HEK293 (cell line): ENCODE measurements at regions not wholly inside any gene's neighbourhood (a gene's known extent, or its start where the extent isn't known, plus 50 kb on each side); places are given as distances from the start of the nearest gene placed in this dataset.

ENCODE experiments used
- CTCF ChIA-PET: fragments of 350-600 bp; formaldehyde crosslinking; extraction: SDS; loops from one replicate; lab custom pipeline; 2021; ENCODE audit warnings: antibody characterized with exemption; lab: Yijun Ruan, JAX
- POLR2A ChIA-PET: fragments of 300-600 bp; formaldehyde crosslinking; extraction: SDS; loops from one replicate; lab custom pipeline; 2020; ENCODE audit warnings: antibody characterized with exemption, inconsistent platforms; lab: Yijun Ruan, JAX
- H3K27ac ChIP-seq: fragments of 200-500 bp; sonication (Bioruptor generic); 2 replicates; pipeline ENCODE4 v1.5.1; 2014; ENCODE audit warnings: low read depth, low read length, control low read depth, inconsistent platforms; ENCODE audit errors: extremely low read depth
- H3K36me3 ChIP-seq, 2 experiments: fragments of 200-500 bp in 1 of 2; sonication (Bioruptor generic) in 1 of 2; 1 replicate in 1 of 2; 2 replicates in 1 of 2; pipeline ENCODE4 v1.5.1; 2014 to 2017; ENCODE audit warnings: inconsistent platforms in 2 of 2, low read length in 2 of 2; ENCODE audit not compliant: control insufficient read depth in 2 of 2, insufficient read depth in 1 of 2
- H3K4me1 ChIP-seq: fragments of 200-500 bp; sonication (Bioruptor generic); 2 replicates; pipeline ENCODE4 v1.5.1; 2014; ENCODE audit warnings: mild to moderate bottlenecking, low read length, inconsistent platforms; ENCODE audit not compliant: control insufficient read depth, insufficient read depth
- H3K4me3 ChIP-seq: 2 replicates; pipeline ENCODE4 v1.5.1; 2011; ENCODE audit warnings: low read depth, mild to moderate bottlenecking, control low read depth, low read length, moderate library complexity
- H3K9me3 ChIP-seq: fragments of 200-500 bp; sonication (Bioruptor generic); 2 replicates; pipeline ENCODE4 v1.5.1; 2014; ENCODE audit warnings: low read depth, low read length, inconsistent platforms; ENCODE audit not compliant: control insufficient read depth, insufficient read depth
- BCL6B ChIP-seq: fragments of 450-650 bp; formaldehyde crosslinking; IDR thresholded peaks from 2 replicates; pipeline ENCODE4 v1.5.1; 2017; ENCODE audit warnings: missing biosample characterization, missing genetic modification characterization
- HOXC10 ChIP-seq: sonication (generic); formaldehyde crosslinking; IDR thresholded peaks from 2 replicates; pipeline ENCODE4 v1.8.1; 2023; ENCODE audit warnings: mild to moderate bottlenecking, missing genetic modification reagents
- PRDM2 ChIP-seq: fragments of 450-650 bp; formaldehyde crosslinking; IDR thresholded peaks from 2 replicates; pipeline ENCODE4 v1.5.1; 2016; ENCODE audit warnings: missing biosample characterization, missing genetic modification characterization, borderline replicate concordance
- ZBTB10 ChIP-seq: fragments of 450-650 bp; formaldehyde crosslinking; IDR thresholded peaks from 2 replicates; pipeline ENCODE4 v1.5.1; 2016; ENCODE audit warnings: missing biosample characterization, missing genetic modification characterization
- ZNF155 ChIP-seq: fragments of 450-650 bp; formaldehyde crosslinking; IDR thresholded peaks from 2 replicates; pipeline ENCODE4 v1.5.1; 2016; ENCODE audit warnings: missing biosample characterization, missing genetic modification characterization
- ZNF174 ChIP-seq: fragments of 450-650 bp; formaldehyde crosslinking; IDR thresholded peaks from 2 replicates; pipeline ENCODE4 v1.5.0; 2017; ENCODE audit warnings: missing biosample characterization, mild to moderate bottlenecking, missing genetic modification characterization
- ZNF19 ChIP-seq: fragments of 450-650 bp; formaldehyde crosslinking; IDR thresholded peaks from 2 replicates; pipeline ENCODE4; 2016; ENCODE audit warnings: missing biosample characterization, missing genetic modification characterization, low read depth
- ZNF302 ChIP-seq: fragments of 450-650 bp; formaldehyde crosslinking; IDR thresholded peaks from 2 replicates; pipeline ENCODE4 v1.5.1; 2016; ENCODE audit warnings: missing biosample characterization, missing genetic modification characterization, low read depth
- ZNF324 ChIP-seq: fragments of 450-650 bp; formaldehyde crosslinking; IDR thresholded peaks from 2 replicates; pipeline ENCODE4 v1.5.1; 2016; ENCODE audit warnings: missing biosample characterization, missing genetic modification characterization
- ZNF529 ChIP-seq: fragments of 450-650 bp; formaldehyde crosslinking; IDR thresholded peaks from 2 replicates; pipeline ENCODE4 v1.5.1; 2017; ENCODE audit warnings: missing genetic modification characterization, missing biosample characterization; ENCODE audit not compliant: insufficient replicate concordance
- ZNF560 ChIP-seq: fragments of 450-650 bp; formaldehyde crosslinking; IDR thresholded peaks from 2 replicates; pipeline ENCODE4 v1.5.1; 2017; ENCODE audit warnings: missing biosample characterization, missing genetic modification characterization, borderline replicate concordance
- ZNF621 ChIP-seq: fragments of 450-650 bp; formaldehyde crosslinking; IDR thresholded peaks from 2 replicates; pipeline ENCODE4 v1.5.1; 2017; ENCODE audit warnings: missing biosample characterization, missing genetic modification characterization
- ZNF660 ChIP-seq: fragments of 450-650 bp; IDR thresholded peaks from 2 replicates; pipeline ENCODE4 v1.5.1; 2018; ENCODE audit warnings: missing biosample characterization, mild to moderate bottlenecking, missing genetic modification characterization
- ZNF747 ChIP-seq: fragments of 450-650 bp; formaldehyde crosslinking; IDR thresholded peaks from 2 replicates; pipeline ENCODE4 v1.5.1; 2016; ENCODE audit warnings: missing biosample characterization, missing genetic modification characterization
- ZNF830 ChIP-seq: fragments of 450-650 bp; IDR thresholded peaks from 2 replicates; pipeline ENCODE4 v1.5.0; 2018; ENCODE audit warnings: missing biosample characterization, missing genetic modification characterization, low read depth, mild to moderate bottlenecking, moderate library complexity
- ZNF843 ChIP-seq: fragments of 450-650 bp; formaldehyde crosslinking; IDR thresholded peaks from 2 replicates; pipeline ENCODE4 v1.5.1; 2016; ENCODE audit warnings: missing biosample characterization, missing genetic modification characterization
- ZSCAN16 ChIP-seq: fragments of 450-650 bp; formaldehyde crosslinking; IDR thresholded peaks from 2 replicates; pipeline ENCODE4 v1.5.1; 2016; ENCODE audit warnings: missing biosample characterization, missing genetic modification characterization
- ZSCAN30 ChIP-seq: fragments of 450-650 bp; IDR thresholded peaks from 2 replicates; pipeline ENCODE4 v1.5.1; 2018; ENCODE audit warnings: missing biosample characterization, mild to moderate bottlenecking, missing genetic modification characterization, moderate library complexity
- TF ChIP-seq, protein P1 (sequence below): sonication (generic); formaldehyde crosslinking; IDR thresholded peaks from 2 replicates; pipeline ENCODE4 v1.8.1; 2022; ENCODE audit warnings: mild to moderate bottlenecking, moderate library complexity, missing genetic modification reagents
- TF ChIP-seq, protein P2 (sequence below): fragments of 450-650 bp; formaldehyde crosslinking; IDR thresholded peaks from 2 replicates; pipeline ENCODE4 v1.5.1; 2016; ENCODE audit warnings: missing biosample characterization, missing genetic modification characterization, low read depth

DNA sequence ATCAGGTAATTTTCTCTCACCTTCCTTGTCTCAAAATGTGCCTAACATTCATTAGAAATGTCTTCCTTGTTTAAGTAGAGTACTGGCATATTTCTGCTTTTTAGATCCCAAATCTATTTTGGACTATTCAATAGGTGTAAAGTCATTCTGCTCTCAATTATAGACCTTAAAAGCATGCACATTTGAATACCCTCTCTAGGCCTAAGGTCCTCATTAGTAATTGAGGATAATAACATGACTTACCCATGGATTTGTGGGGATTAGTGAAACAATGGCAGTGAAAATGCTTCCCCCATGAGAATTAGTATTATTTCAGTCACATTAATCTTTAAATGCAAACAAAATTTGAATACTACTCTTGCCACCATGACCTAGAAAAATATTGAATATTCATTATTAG, 1073.0 kb upstream of the CELF2 start (continued):
- TF ChIP-seq PRDM2 (tag by site-specific recombination): no peak
- TF ChIP-seq, protein P1, sequence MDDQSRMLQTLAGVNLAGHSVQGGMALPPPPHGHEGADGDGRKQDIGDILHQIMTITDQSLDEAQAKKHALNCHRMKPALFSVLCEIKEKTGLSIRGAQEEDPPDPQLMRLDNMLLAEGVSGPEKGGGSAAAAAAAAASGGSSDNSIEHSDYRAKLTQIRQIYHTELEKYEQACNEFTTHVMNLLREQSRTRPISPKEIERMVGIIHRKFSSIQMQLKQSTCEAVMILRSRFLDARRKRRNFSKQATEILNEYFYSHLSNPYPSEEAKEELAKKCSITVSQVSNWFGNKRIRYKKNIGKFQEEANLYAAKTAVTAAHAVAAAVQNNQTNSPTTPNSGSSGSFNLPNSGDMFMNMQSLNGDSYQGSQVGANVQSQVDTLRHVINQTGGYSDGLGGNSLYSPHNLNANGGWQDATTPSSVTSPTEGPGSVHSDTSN: no peak

DNA sequence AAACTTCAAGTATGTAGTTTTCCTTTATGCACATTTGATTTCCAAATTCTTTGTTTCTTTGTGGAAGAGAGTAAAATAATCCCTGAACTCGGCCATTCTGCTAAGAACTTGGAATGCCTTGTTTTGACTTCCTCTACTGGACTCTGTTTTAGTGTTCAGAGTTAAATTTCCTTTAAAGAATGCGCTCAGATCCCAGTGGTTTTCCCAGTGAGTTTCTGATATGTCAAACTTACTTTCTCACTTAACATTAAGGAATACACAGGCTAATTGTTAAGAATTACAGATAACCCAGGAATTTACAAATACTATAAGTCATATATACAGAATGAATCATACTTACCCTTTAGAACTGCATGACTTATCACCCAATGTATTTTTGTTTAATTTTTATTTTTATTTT, 1067.6 kb upstream of the CELF2 start:
- TF ChIP-seq ZNF560 (no peak), ZNF660 (tag by site-specific recombination) (no peak), ZNF155 (no peak), HOXC10 (no peak), BCL6B (no peak), ZNF302 (no peak), ZNF19 (tag by site-specific recombination) (no peak), ZNF529 (tag by site-specific recombination) (no peak)
- Histone ChIP-seq H3K27ac (no peak overlapping the region), H3K4me1 (no peaks in the 10 kb centered on the region), H3K9me3 (no peaks in the 10 kb centered on the region), H3K4me3 (no peak overlapping the region), H3K36me3 (no peaks in the 10 kb centered on the region)
- POLR2A ChIA-PET: no interaction called here
- CTCF ChIA-PET: no interaction called here

- CTCF ChIA-PET: no interaction called here
- H3K27ac ChIP-seq: no peak overlapping the region
These were observed 1066.0 kb upstream of the CELF2 start for GRCh38 chr10:9951481-9952257.

More at GRCh38 chr10:9951481-9952257, 1066.0 kb upstream of the CELF2 start:
- POLR2A ChIA-PET: no interaction called here
- Histone ChIP-seq H3K4me1 (no peaks in the 10 kb centered on the region), H3K36me3 (no peaks in the 10 kb centered on the region), H3K9me3 (no peaks in the 10 kb centered on the region), H3K4me3 (no peak overlapping the region)
- TF ChIP-seq ZSCAN16 (no peak), ZSCAN30 (no peak), ZNF843 (tag by site-specific recombination) (no peak), ZNF174 (tag by site-specific recombination) (no peak), ZNF324 (tag by site-specific recombination) (no peak), ZNF830 (tag by site-specific recombination) (no peak), ZNF747 (tag by site-specific recombination) (no peak), ZNF560 (no peak), ZNF621 (tag by site-specific recombination) (no peak), ZBTB10 (no peak)
- TF ChIP-seq, protein P2, sequence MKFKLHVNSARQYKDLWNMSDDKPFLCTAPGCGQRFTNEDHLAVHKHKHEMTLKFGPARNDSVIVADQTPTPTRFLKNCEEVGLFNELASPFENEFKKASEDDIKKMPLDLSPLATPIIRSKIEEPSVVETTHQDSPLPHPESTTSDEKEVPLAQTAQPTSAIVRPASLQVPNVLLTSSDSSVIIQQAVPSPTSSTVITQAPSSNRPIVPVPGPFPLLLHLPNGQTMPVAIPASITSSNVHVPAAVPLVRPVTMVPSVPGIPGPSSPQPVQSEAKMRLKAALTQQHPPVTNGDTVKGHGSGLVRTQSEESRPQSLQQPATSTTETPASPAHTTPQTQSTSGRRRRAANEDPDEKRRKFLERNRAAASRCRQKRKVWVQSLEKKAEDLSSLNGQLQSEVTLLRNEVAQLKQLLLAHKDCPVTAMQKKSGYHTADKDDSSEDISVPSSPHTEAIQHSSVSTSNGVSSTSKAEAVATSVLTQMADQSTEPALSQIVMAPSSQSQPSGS (tag by site-specific recombination): no peak
